ENCODE measurements at regions not wholly inside any gene's neighbourhood (a gene's known extent, or its start where the extent isn't known, plus 50 kb on each side); places are given as distances from the start of the nearest gene placed in this dataset.

DNA sequence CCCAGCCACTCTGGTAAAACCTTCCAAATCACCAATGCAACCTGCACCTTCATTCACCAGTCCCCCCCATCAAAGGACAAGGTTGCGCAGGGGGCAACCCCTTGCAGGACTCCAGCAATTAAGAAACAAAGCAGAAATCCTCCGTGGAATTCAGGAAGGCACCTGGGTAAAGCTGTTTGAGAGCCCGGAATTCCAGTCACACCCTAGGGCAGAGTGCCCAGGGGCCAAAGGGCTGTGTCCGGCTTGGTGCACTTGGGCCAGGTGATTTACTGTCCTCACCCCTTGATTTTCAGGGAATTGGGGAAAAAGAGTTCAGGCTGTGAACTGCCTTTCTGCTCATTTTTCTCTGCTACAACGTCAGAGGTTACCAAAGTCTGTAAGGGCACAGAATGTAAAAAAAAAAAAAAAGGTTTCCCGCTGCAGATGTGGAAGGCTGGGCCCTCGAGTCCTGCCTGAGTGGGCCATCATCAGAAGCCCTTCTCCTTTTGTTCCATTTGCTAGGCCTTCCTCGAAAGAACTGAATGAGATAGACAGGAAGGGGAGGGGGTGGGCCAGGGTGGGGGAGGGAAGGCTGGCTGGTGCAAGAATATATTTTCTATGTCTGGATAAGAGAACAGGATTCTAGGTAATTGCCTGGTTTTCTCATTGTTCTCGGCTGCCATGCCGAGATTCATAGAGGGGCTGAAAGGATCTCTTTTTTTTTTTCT is 266.5 kb upstream of the PSMD7 start:
- no peak for DNase-seq

DNA sequence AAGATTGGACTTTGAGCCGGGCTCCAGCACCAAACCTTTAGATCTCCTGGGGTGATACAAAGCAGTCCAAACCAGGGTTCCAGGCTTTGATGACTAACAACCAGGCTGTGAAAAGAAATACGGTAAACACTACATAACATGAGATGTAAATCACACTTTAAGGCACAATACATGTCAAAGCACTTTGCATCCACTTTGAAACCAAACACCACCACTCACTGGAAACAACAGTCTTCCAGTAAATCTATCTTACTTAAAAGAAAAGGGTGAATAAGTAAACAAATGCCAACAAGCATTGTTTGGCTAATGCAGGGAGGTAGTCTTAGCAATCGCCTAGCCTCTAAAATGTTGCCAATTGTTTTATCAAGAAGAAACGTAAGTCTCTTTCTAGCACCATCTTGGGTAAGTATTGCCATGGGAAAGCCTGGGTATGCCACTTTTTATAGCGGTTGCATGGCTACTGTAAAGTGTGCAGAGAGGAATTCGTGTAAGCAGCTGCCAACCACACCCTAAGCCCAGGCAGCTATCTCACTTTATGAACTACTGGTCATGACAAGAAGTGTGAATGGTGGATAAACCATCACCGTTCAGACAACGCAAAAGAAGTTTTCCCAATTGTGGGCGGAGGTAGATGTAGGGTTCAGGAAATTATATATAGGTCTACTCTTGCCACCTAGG is 267.4 kb upstream of the PSMD7 start:
- DNase-seq = no peak

DNA sequence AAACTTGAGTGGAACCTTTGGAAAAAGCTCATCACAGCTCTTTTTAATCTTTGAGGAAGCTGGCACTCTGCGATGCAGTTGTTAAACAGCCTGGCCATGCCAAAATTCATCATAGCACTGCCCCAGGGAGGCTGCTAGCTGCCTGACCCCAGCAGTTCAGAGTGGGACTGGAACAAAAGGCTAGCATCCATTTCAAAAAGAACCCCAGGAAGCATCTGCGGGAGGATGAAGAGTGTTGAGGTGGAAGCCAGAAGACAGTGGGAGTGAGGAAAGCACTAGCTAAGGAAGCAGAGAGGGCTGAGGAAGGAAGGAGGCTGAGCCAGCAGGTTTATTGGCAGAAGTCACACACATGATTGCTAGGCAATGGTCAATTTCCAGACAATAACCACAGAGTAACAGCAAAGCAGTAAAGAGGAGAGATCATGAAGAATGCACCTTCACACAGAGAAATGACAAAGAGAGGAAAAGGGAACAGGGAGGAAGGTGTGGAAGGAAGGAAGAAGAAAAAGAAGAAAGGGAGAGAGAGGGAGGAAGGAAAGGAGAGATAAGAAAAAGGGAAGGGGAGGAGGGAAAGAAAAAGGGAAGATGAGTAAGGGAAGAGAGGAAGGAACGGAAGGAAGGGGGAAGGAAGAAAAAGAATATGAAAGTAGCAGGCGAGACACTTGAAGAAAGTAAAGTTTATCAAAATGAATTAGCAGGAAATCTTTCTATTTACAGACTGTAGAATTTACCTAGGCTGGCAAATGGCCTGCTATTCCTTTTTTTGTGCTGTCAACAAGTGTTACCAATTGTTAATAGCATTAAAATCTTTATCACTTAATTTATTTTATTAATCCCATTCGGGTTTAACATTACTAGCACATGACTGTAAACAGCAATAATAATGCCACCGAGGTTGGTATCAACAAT is 270.0 kb upstream of the PSMD7 start:
- no peak for DNase-seq

DNA sequence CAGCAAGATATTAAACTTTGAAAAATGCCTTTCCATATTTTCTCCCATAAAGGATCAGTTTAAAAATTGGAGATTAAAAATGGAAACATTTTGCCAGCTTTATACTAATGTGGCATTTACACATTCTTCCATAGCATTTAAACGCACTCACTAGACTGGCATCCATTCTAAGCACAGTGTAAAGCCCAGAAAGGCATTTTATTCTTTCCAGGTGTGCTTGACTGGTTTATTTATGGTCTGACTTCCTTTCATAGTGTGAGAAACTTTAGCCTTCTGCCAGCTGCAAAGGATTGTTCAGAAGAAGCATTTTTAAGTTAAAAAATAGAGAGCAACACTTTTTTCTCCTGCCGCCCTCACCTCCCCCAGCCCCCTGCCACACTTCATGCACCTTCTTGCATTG is 271.7 kb upstream of the PSMD7 start:
- DNase-seq = no peak

DNA sequence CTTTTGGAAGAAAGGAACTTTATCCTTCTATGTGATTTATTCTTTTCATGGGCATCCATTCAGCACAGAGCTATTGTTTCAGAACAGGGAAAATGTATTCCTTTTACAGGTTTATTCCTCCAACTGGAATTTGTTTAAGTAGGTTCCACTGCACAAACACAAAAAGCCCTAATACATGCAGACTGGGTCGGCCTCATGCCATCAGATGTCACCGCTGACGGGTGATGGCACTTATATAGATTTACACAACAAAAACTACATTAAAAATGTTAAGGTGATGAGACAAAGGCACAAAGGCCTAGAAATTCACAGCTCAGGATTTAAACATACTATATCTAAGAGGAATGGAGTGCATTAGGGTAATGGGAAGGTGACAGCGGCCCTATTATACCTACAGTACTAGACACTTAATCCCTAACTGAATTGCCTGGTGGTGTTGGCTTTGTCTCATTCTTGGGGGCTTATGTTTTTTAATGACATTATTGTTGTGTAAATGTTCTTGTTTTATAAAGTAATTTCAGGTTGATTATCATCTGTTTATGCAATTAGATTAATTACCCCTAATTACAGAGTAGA is 276.4 kb upstream of the PSMD7 start:
- no peak for DNase-seq

DNA sequence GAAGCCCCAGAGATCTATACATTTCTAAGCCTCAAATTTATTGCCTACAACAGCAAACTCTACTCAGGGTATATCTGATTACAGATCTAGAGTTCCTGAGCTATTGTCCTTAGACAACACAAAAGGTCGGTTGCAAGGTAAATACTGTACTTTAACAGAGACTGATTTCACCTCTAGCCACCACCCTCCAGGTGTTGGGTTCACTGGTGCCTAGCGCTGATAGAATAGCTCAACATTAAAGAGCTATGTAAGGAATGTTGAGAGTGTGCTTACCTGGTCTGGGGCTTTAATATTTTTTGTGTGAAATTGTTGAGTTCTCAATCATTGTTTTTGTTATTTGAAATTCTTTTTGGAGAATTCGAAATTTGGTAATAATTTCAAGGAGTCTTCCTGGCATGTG is 277.0 kb upstream of the PSMD7 start:
- DNase-seq = no peak

DNA sequence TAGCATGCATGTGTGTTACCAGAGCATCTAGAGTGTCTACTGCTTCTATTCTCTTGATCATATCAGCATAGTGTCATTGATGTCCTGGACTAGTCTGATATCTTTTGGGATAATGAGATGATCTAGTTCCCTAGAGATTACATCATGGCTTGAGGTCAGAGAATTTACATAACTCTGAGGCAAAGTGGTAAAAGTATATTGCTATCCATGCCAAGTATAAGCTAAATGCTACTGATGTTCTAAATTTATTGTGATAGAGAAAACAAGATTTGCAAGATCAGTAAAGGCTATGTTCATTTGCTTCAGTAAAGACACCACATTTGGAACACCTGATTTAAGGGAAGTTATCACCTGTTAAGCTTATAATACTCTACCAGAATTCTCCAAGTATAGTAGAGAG is 280.7 kb upstream of the PSMD7 start:
- DNase-seq = no peak

DNA sequence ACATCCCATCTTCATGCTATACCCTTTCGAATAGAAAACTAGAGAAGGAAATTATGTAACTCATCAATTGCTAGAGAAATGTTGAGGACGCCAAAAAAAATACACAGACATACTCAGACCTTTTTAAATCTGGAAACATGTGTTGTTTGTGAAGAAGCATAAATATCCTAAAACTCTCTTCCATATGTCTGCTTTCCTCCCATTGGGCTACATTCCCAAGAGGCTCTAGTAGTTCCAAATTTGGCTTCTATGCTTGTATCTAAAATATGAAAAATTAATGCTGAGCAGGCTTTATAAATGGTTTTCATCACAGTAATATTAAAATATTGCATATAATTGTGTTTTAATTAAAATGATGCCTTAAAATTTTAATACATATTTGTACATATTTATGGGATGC is 297.9 kb upstream of the PSMD7 start:
- DNase-seq = peak; percentile 41

DNA sequence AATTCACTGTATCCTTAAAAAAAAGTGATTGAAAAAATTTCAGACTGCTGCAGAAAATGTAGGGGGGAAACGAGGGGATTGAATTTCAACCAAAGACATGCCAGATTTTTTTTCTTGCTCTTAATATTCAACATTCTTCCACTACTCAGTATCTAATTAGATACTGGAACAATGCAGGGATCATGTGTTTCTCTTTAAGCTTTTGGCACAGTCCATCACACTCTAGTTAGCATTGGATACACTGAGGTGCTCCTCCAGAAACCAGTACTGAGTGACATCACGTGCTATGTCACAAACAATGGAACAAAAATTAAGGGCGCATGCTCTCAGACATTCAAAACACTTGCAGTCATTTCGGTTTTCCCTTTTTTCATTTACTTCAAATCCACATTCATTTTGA is 298.6 kb upstream of the PSMD7 start:
- peak; percentile 80 for DNase-seq

DNA sequence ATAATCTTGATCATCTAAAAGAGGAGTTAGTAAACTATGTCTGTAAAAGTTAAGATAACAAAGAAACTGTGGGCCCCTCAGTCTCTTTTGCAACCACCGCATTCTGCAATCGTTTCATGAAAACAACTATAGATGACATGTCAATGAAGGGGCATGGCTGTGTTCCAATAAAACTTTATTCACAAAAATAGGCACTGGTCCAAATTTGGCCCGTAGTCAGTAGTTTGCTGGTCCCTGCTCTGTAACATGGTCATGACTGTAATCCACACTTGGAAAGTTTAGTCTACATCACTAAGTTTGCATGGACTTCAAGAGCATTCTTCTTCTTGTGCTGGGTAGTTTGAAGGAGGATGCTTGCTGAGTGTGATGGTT is 299.3 kb upstream of the PSMD7 start:
- DNase-seq = no peak

DNA sequence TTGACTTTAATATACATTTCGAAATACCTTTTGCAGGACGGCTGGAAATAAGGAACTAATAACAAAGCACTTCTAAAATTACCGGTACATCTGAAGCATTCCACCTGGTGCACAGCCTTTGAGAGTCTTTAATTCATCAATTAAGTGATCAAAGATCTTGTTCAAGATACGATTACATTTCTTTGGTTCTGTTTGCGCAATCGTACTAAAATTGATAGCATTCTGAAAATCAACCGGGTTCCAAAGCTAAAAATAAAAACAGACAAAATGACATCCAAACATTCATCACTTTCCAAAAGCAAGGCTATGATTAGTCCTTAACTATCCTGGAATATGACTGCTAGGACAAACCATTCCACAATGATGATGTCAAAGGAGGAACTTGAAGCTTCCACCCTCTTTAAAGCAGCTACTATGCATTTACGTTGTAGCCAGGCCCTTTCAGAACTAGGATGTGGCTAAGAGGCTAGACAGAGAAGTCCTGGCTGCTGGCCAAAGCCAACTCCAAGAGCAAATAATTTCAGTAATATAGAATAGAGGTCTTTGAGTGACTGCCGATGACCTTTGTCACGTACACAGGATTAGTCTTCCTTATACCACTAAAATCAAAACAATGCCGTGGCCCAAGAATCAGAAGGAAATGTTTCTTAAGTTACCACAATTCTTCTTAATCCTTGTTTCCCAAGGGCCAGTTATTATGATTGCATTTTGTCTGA is 299.8 kb upstream of the PSMD7 start:
- peak; percentile 36 for DNase-seq

DNA sequence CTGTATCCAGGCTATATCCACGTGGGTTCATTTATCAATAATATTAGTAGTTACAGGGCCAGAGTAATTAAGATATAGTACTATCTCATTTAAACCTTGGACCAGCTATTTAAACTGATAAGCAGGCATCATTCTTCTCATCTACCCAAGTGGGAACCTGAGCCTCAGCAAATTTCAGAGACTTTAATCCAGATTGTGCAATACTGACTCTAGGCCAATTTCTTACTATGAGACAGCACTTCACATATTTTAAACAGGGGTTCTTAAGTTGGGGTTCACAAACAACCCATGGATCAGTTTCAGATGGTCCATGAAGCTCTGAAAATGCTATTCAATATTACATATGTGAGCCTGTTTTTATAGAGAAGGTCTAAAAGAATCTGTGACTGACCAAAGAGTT is 302.7 kb upstream of the PSMD7 start:
- no peak for DNase-seq

DNA sequence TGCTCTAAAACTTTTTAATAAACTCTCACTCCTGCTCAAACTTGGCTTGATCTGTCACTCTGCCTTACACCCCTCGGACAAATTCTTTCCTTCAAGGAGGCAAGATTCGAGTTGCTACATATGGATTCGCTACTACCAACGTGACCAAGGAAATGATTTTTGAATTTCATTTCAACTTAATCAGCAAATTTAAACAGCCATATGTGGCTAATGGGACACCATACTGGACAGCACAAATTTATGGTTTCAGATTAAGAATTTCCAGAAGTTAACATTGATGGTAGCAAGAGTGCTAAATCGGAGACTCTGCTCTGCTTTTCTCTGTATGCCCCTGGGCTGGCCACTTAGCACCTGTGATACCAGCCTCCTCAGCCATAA is 318.2 kb upstream of the PSMD7 start:
- no peak for DNase-seq

DNA sequence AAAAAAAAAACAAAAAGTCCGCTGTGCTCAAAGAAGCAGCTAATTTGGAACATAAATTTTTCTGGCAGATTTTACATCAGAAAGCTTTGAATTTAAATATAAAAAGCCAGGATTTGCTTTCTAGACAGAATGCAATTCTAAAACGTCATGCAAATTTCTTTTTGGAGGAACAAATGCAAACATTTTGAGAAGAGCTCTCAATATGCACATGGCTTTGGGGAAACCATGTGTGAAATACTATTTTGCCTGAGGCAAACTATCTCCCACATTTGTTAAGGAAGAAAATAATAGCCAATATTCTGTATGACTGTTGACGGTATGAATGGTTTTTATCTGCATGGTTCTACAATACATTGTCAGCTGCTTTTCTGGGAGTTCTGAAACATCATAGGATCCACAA is 320.0 kb upstream of the PSMD7 start:
- DNase-seq = no peak

DNA sequence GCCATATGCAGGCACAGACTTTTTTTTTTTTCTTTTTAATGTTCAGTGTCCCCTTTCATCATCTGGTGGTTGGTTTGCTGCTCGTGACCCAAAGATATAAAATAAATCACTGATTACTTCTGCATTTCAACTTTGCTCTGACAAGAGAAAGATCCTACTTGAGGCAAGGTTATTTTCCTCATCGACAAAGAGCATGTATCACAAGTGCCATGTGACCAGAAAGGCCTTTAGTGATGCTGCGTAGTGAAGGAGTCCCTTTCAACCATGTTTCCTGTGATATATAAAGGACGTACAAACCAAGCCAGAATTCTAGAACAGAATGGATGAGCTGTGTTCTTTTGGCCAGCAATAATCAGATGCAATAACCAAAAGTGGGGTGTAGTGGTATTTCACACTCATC is 323.4 kb upstream of the PSMD7 start:
- no peak for DNase-seq

DNA sequence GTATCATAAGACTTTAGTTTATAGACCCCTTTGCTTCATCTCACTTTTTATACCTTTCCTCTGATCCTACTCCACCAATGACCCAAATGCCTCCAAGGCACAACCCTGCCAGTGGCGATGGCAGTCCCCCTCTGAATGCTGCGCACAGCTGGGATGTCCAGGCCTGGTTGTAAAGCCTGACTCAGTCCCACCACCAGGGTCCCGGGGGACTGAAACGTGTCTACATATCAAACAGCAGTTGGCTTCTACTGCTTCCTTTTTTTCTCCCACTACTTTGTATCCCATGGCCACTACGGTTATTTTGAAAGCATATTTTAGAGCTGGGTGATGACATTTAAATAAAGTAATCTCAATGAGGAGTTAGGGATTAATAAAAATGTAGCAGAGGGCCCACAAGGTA is 329.8 kb upstream of the PSMD7 start:
- DNase-seq = no peak

DNA sequence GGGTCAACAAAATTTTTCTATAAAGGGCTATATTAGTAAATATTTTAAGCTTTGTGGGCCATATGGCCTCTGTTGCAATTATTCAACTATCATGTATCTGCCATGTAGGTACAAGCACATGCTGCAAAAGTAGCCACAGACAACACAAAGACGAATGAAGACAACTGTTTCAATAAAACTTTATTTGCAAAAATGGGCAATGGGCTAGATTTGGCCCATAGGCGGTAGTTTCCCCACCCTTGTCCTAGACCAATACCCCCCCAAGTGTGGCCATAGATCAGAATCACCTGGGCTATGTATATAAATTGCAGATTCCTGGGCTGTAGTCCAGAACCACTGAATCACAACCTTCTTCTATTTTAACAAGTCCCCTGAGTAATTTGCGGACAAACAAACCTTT is 331.0 kb upstream of the PSMD7 start:
- no peak for DNase-seq

DNA sequence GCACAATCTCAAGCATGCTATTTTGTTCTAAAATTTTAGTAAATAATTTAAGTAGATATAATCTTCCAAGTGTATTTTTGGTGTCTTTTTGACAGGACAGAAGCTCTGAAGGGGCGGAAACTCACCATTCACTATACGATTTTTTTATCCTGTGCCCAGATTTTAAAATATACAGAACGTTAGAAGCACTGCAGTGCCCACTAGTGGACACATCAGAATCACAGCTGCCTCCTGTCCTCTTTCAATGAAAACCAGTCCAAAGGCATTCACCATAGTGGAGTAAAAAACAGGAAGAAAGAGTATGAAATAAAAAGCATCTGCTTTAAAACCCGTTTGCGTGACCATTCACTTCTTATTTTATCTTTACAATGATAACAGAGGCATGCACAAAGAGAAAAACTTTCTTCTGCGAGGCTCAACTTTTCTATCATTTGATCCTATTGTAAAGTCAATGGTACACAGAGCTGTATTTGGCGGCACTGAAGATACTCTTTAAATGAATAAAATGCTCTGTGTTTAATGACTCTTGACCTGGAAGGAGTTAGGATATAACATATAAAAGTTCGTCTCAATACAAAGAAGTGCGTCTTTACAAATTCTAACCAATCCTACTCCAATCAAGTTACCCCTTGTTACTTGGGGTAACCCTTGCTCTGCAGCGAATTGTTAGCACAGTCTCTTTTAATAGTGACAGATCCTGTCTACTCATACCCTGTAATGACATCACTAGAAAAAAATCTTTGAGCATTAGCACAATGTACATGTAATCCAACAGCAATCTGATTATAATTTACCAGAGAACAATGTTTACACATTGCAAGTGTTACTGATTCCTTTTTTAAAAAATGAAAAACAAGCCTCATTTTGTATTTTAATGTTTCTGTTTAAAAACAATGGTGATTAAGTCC is 339.8 kb upstream of the PSMD7 start:
- DNase-seq = peak; percentile 21

DNA sequence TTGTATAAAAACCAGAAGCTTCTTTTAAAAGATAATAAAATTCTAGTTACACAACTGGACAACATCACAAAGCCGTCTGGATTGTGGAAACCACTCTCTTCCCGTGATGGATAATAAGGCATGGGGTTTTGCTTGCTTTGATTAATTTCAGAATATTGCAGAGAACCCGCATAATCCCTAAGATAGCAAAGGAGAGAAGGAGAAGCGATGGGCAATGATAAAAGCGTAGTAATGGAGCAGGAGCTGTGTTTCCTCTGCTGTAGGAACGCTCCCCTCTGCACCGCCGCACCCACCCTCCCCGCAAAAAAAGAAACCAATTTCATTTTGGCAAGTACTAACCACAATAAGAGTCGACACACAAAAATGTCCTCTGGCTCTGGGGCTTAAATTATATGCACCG is 340.9 kb upstream of the PSMD7 start:
- no peak for DNase-seq

DNA sequence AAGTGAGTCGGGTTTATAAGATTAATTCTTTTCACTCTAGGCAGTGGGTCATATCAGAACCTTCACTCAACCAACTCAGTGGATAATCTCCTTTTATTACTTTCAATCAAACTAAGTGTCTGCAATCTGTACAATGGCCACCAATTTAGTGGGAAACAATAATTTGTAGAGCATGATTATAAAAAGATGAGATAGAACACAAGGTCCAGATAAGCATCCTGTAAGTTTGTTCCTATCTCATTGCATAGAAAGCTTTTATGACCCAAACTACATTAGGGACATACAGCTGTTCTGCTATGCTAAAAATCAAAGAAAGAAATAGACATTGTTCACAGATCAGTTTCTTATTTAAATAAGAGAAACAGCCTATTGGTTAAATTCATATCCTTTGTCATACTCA is 341.4 kb upstream of the PSMD7 start:
- DNase-seq = no peak

DNA sequence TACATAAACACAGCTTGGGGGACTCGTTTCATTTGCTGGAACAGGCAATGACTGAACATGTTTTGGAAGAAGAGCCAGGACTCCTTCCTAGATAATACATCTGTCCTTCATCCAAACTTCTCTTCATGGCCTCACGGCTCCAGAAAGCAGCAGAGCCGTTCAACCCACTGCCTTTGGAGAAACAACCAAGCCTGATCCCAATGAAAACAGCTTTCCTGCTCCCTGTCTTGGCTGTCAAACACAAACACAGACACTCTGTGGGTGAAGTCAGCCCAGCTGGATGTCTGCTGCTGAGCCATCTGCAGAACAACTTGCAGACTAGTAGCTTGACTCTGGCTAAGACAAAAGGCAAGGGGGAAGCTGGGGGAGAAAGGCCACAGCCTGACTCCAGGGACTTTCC is 345.1 kb upstream of the PSMD7 start:
- peak; percentile 93 for DNase-seq

All from skin of body (tissue), 1 donor.